Suprapubic skin (tissue), 4 donors: ENCODE measurements at regions not wholly inside any gene's neighbourhood (a gene's known extent, or its start where the extent isn't known, plus 50 kb on each side); places are given as distances from the start of the nearest gene placed in this dataset.

ENCODE experiments used
- EP300 ChIP-seq: sonication (generic); formaldehyde crosslinking; IDR thresholded peaks from one replicate; pipeline ENCODE4 v1.6.1; 2017; ENCODE audit warnings: antibody characterized with exemption
- POLR2A ChIP-seq, 2 donors: fragments of 450-650 bp; IDR thresholded peaks; one replicate each; pipeline ENCODE4 v1.6.1; 2017; ENCODE audit warnings: antibody characterized with exemption in 2 of 2, mild to moderate bottlenecking in 2 of 2, moderate library complexity in 2 of 2
- POLR2AphosphoS5 ChIP-seq, 3 donors: sonication (generic); formaldehyde crosslinking; IDR thresholded peaks; one replicate each; pipeline ENCODE4 v1.6.1; 2017; ENCODE audit warnings: antibody characterized with exemption in 3 of 3
- TF ChIP-seq, protein P1 (sequence below), 2 donors: fragments of 200-600 bp in 1 of 2; fragments of 450-650 bp in 1 of 2; sonication (generic) in 1 of 2; IDR thresholded peaks; one replicate each; pipeline ENCODE4 v1.5.1; 2016 to 2019; ENCODE audit warnings: antibody characterized with exemption in 2 of 2, mild to moderate bottlenecking in 1 of 2, moderate library complexity in 1 of 2

DNA sequence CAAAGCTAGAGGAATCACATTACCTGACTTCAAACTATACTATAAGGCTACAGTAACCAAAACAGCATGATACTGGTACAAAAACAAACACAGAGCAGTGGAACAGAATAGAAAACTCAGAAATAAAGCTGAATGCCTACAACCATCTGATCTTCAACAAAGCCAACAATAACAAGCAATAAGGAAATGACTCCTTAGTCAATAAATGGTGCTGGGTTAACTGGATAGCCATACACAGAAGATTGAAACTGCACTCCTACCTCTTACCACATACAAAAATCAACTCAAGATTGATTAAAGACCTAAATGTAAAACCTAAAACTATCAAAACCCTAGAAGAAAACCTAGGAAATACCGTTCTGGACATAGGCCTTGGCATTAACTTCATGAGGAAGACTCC lies 182.6 kb upstream of the CNOT2 start:
- TF ChIP-seq POLR2A (IDR thresholded peaks at IDR 0.05) (no peak), POLR2AphosphoS5 (IDR thresholded peaks at IDR 0.05) (no peak), EP300 (no peak)
- TF ChIP-seq, protein P1, sequence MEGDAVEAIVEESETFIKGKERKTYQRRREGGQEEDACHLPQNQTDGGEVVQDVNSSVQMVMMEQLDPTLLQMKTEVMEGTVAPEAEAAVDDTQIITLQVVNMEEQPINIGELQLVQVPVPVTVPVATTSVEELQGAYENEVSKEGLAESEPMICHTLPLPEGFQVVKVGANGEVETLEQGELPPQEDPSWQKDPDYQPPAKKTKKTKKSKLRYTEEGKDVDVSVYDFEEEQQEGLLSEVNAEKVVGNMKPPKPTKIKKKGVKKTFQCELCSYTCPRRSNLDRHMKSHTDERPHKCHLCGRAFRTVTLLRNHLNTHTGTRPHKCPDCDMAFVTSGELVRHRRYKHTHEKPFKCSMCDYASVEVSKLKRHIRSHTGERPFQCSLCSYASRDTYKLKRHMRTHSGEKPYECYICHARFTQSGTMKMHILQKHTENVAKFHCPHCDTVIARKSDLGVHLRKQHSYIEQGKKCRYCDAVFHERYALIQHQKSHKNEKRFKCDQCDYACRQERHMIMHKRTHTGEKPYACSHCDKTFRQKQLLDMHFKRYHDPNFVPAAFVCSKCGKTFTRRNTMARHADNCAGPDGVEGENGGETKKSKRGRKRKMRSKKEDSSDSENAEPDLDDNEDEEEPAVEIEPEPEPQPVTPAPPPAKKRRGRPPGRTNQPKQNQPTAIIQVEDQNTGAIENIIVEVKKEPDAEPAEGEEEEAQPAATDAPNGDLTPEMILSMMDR (IDR thresholded peaks at IDR 0.05): no peak
